ENCODE measurements at regions not wholly inside any gene's neighbourhood (a gene's known extent, or its start where the extent isn't known, plus 50 kb on each side); places are given as distances from the start of the nearest gene placed in this dataset.
A peak's percentile ranks its signal among the peaks of the same experiment; 100 is the strongest.

DNA sequence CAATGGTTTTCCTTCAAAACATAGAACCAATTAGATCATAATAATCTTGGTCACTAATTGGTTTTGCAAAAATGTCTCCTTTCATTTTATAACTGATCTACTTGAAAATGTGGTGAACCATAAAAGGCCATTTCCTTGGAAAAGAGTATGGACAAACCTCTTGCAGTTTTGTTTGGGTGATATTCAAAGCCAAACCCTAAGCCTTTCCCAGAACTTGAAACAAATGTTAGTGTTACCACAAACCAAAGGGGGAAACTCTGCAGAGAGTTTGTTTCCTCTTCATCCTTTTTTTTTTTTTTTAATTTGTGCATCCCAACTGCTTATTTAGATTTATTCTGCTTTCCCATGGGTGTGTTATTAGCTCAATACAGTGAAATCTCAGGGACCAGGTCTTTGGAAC is 204.4 kb upstream of the ADAMTSL1 start:
- Histone ChIP-seq H3K9me3 (ENCODE audit: severe bottlenecking) (no peaks in the 10 kb centered on the region), H3K27ac (ENCODE audit: poor library complexity, severe bottlenecking) (no peak overlapping the region), H3K36me3 (ENCODE audit: low read depth) (no peaks in the 10 kb centered on the region), H3K27me3 (ENCODE audit: insufficient read depth, poor library complexity, severe bottlenecking) (no peaks in the 10 kb centered on the region), H3K4me1 (ENCODE audit: insufficient read depth, poor library complexity, severe bottlenecking) (peaks cover 18% of the 10 kb centered on the region), H3K4me3 (ENCODE audit: severe bottlenecking) (no peak overlapping the region)
- ATAC-seq (ENCODE audit: low read depth) (no peak), DNase-seq (ENCODE audit: low spot score) (no peak)
- TF ChIP-seq, protein P1, sequence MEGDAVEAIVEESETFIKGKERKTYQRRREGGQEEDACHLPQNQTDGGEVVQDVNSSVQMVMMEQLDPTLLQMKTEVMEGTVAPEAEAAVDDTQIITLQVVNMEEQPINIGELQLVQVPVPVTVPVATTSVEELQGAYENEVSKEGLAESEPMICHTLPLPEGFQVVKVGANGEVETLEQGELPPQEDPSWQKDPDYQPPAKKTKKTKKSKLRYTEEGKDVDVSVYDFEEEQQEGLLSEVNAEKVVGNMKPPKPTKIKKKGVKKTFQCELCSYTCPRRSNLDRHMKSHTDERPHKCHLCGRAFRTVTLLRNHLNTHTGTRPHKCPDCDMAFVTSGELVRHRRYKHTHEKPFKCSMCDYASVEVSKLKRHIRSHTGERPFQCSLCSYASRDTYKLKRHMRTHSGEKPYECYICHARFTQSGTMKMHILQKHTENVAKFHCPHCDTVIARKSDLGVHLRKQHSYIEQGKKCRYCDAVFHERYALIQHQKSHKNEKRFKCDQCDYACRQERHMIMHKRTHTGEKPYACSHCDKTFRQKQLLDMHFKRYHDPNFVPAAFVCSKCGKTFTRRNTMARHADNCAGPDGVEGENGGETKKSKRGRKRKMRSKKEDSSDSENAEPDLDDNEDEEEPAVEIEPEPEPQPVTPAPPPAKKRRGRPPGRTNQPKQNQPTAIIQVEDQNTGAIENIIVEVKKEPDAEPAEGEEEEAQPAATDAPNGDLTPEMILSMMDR (IDR thresholded peaks at IDR 0.05; ENCODE audit: poor library complexity, severe bottlenecking) = no peak

DNA sequence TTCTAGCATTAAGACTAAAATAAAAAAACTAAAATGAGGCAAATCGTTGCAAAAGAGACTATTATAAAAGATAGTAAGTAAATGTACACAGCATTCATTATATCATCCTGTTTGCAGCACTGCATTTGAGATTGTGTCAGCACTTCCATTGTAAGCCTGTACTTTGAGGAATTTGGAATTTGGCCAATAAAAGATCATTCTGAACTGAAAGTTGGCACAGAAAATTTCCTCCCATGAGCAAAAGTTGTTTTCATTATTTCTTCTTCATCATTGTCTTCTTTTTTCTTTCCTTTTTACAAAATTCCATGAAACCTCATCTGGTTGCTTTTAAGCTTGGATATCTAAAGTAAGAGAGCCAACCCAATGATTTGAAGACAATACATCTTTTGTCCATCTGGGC is 199.3 kb upstream of the ADAMTSL1 start:
- H3K9me3 ChIP-seq (ENCODE audit: severe bottlenecking) = no peaks in the 10 kb centered on the region
- peak overlapping the region; percentile 61 for H3K27ac ChIP-seq (ENCODE audit: poor library complexity, severe bottlenecking)
- peaks cover 18% of the 10 kb centered on the region for H3K4me1 ChIP-seq (ENCODE audit: insufficient read depth, poor library complexity, severe bottlenecking)
- H3K4me3 ChIP-seq (ENCODE audit: severe bottlenecking) = no peak overlapping the region
- DNase-seq (ENCODE audit: low spot score) (no peak), ATAC-seq (ENCODE audit: low read depth) (peak; percentile 50; the same call in 2 of the 3 replicates)
- H3K36me3 ChIP-seq (ENCODE audit: low read depth) = no peaks in the 10 kb centered on the region
- TF ChIP-seq, protein P1 (IDR thresholded peaks at IDR 0.05; ENCODE audit: poor library complexity, severe bottlenecking) = no peak
- no peaks in the 10 kb centered on the region for H3K27me3 ChIP-seq (ENCODE audit: insufficient read depth, poor library complexity, severe bottlenecking)

DNA sequence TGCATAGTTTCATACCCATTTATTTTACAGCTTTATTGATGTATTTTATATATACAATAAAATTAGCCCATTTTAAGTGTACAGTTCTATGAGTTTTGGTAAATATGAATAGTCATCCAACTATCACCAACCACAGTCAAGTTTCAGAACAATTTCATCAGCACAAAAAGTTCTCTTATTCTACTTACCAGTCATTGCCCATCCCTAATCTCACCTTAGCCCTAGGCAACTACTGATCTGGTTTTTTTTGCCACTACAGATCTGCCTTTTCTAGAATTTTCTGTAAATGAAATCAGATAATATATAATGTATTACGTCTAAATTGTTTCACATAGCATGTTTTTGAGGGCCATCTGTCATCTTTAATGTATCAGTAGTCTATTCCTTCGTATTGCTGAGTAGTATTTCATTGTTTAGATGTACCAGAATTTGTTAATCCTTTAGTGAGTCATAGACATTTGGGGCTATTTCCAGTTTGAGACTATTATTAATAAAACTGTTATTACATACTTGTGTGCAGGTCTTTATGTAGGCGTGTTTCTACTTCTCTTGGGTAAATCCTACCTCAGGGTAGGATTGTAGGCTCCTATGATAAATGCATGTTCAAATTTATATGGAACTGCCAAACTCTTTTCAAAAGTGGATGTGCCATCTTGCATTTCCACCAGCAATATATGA is 198.5 kb upstream of the ADAMTSL1 start:
- ATAC-seq (ENCODE audit: low read depth) = peak; percentile 72
- peaks cover 18% of the 10 kb centered on the region for H3K4me1 ChIP-seq (ENCODE audit: insufficient read depth, poor library complexity, severe bottlenecking)
- H3K9me3 ChIP-seq (ENCODE audit: severe bottlenecking) = no peaks in the 10 kb centered on the region
- no peak for DNase-seq (ENCODE audit: low spot score)
- no peaks in the 10 kb centered on the region for H3K27me3 ChIP-seq (ENCODE audit: insufficient read depth, poor library complexity, severe bottlenecking)
- TF ChIP-seq, protein P1 (IDR thresholded peaks at IDR 0.05; ENCODE audit: poor library complexity, severe bottlenecking) = no peak
- peak overlapping the region; percentile 61 for H3K27ac ChIP-seq (ENCODE audit: poor library complexity, severe bottlenecking)
- H3K4me3 ChIP-seq (ENCODE audit: severe bottlenecking) = no peak overlapping the region
- H3K36me3 ChIP-seq (ENCODE audit: low read depth) = no peaks in the 10 kb centered on the region

DNA sequence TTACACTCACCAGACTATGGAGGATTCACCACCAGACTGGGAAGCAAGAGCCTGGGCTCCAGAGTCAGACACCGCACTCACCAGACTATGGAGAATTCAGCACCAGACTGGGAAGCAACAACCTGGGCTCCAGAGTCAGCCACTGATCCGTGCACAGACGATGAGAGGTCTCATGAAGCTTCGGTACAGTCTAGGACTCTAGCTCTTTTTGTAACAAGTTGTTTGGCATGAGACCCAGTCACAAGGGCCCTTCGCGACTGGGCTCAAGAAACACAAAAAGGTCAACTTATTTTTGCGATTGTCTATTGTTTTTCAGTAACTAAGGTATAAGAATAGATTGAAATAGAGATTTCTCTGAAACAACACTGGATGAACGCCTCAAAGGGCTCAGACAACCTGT is 192.7 kb upstream of the ADAMTSL1 start:
- TF ChIP-seq, protein P1 (IDR thresholded peaks at IDR 0.05; ENCODE audit: poor library complexity, severe bottlenecking) = no peak
- no peak overlapping the region for H3K27ac ChIP-seq (ENCODE audit: poor library complexity, severe bottlenecking)
- no peak for DNase-seq (ENCODE audit: low spot score)
- H3K27me3 ChIP-seq (ENCODE audit: insufficient read depth, poor library complexity, severe bottlenecking) = no peaks in the 10 kb centered on the region
- no peak for ATAC-seq (ENCODE audit: low read depth)
- H3K4me3 ChIP-seq (ENCODE audit: severe bottlenecking) = no peak overlapping the region
- no peaks in the 10 kb centered on the region for H3K9me3 ChIP-seq (ENCODE audit: severe bottlenecking)
- no peaks in the 10 kb centered on the region for H3K4me1 ChIP-seq (ENCODE audit: insufficient read depth, poor library complexity, severe bottlenecking)
- no peaks in the 10 kb centered on the region for H3K36me3 ChIP-seq (ENCODE audit: low read depth)

DNA sequence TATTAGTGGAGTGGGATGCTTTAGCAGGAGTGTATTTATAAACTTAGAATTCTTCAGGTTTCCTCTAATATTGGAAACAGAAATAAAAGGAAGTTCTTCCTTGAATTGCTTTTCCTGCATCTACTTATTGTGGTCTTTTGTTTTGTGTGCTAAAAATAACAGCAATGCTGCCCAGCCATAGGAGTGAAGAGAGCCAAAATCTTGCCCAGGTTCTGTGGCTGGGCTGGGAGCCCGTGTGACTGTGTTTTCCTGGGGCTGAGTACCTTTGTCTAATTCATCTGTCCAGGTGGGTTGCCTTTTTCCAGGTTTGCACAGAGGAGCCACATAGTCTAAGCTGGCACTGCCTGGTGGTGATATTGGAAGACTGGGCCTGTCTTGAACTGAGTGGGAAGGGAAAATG is 179.7 kb upstream of the ADAMTSL1 start:
- Histone ChIP-seq H3K36me3 (ENCODE audit: low read depth) (no peaks in the 10 kb centered on the region), H3K9me3 (ENCODE audit: severe bottlenecking) (no peaks in the 10 kb centered on the region), H3K27ac (ENCODE audit: poor library complexity, severe bottlenecking) (no peak overlapping the region), H3K4me1 (ENCODE audit: insufficient read depth, poor library complexity, severe bottlenecking) (peaks cover 10% of the 10 kb centered on the region), H3K4me3 (ENCODE audit: severe bottlenecking) (no peak overlapping the region), H3K27me3 (ENCODE audit: insufficient read depth, poor library complexity, severe bottlenecking) (no peaks in the 10 kb centered on the region)
- DNase-seq (ENCODE audit: low spot score) (no peak), ATAC-seq (ENCODE audit: low read depth) (no peak)
- TF ChIP-seq, protein P1 (IDR thresholded peaks at IDR 0.05; ENCODE audit: poor library complexity, severe bottlenecking) = no peak

Measured in RWPE2 (cell line).